HepG2 (cell line): ENCODE measurements at regions not wholly inside any gene's neighbourhood (a gene's known extent, or its start where the extent isn't known, plus 50 kb on each side); places are given as distances from the start of the nearest gene placed in this dataset.

Source experiments
- ATAC-seq: fragments of 200-7000 bp; cut with Tn5 transposase; 3 replicates; pipeline ENCODE4 v1.9.1; 2020; ENCODE audit warnings: mild to moderate bottlenecking, moderate library complexity
- BruUV-seq: library from RNA; stranded (reverse); fragments of 400-500 nt; replicated peaks from 2 replicates; lab custom pipeline; 2021; lab: Mats Ljungman, UMichigan
- CTCF ChIA-PET: fragments of 300-600 bp; formaldehyde crosslinking; extraction: SDS; loops from one replicate; lab custom pipeline; 2021; ENCODE audit warnings: low total read pairs, inconsistent platforms, low intra/inter-chr PET ratio; lab: Yijun Ruan, JAX
- POLR2A ChIA-PET: fragments of 350-600 bp; sonication (Branson Sonifier 250); formaldehyde crosslinking; loops from one replicate; lab custom pipeline; 2020; ENCODE audit warnings: antibody characterized with exemption, inconsistent platforms; lab: Yijun Ruan, JAX
- DNase-seq: peaks from one replicate; pipeline ENCODE4 v3.0.0-alpha.2; 2015; ENCODE audit warnings: low spot score
- FAIRE-seq: peaks from 3 replicates; lab custom pipeline; 2011; peaks lifted over from hg19 to GRCh38; lab: Jason Lieb, UNC
- H2AFZ ChIP-seq: one replicate; pipeline ENCODE4 v1.6.1; 2011; ENCODE audit warnings: low read length, inconsistent platforms
- H3K27ac ChIP-seq: fragments of 300-600 bp; 3 replicates; pipeline ENCODE4 v1.8.0; 2011; ENCODE audit warnings: mixed run types, mild to moderate bottlenecking, mixed read lengths, low read length, inconsistent platforms; ENCODE audit not compliant: insufficient read depth; ENCODE audit errors: extremely low read length
- H3K27me3 ChIP-seq, 2 experiments: fragments of 200-600 bp in 1 of 2; 2 replicates in 1 of 2; 3 replicates in 1 of 2; pipeline versions ENCODE4 v1.6.0 to v1.8.0; 2011; ENCODE audit warnings: low read length in 2 of 2, mild to moderate bottlenecking in 2 of 2, moderate library complexity in 2 of 2, inconsistent platforms in 1 of 2; ENCODE audit not compliant: insufficient read depth in 2 of 2, control insufficient read depth in 1 of 2
- H3K36me3 ChIP-seq, 2 experiments: fragments of 200-600 bp in 1 of 2; replicated peaks in 1 of 2; 2 replicates in 1 of 2; 3 replicates in 1 of 2; pipeline versions ENCODE4 v1.5.1 to v1.8.0; 2011; ENCODE audit warnings: low read length in 2 of 2, inconsistent platforms in 1 of 2; ENCODE audit not compliant: insufficient read depth in 2 of 2, control insufficient read depth in 1 of 2
- H3K4me1 ChIP-seq: 2 replicates; pipeline ENCODE4 v1.5.1; 2012; ENCODE audit warnings: low read length, inconsistent platforms; ENCODE audit not compliant: insufficient read depth
- H3K4me2 ChIP-seq: 2 replicates; pipeline ENCODE4 v1.6.0; 2011; ENCODE audit warnings: low read depth, low read length, inconsistent platforms
- H3K4me3 ChIP-seq, 3 experiments: fragments of 200-600 bp in 1 of 3; sonication (generic), shearing (Covaris generic) in 1 of 3; replicated peaks in 1 of 3; 2 replicates each; pipeline ENCODE4 v1.5.1; 2011 to 2016; ENCODE audit warnings: low read length in 3 of 3, inconsistent platforms in 2 of 3, low read depth in 2 of 3, mild to moderate bottlenecking in 2 of 3, control low read depth in 1 of 3, mixed read lengths in 1 of 3; ENCODE audit not compliant: insufficient read depth in 1 of 3
- H3K79me2 ChIP-seq: one replicate; pipeline ENCODE4 v1.6.1; 2011; ENCODE audit warnings: low read length, inconsistent platforms; ENCODE audit not compliant: insufficient read depth
- H3K9ac ChIP-seq: 2 replicates; pipeline ENCODE4 v1.6.0; 2011; ENCODE audit warnings: mild to moderate bottlenecking, low read depth, low read length, inconsistent platforms; ENCODE audit not compliant: insufficient read depth
- H3K9me3 ChIP-seq: 2 replicates; pipeline ENCODE4 v1.5.1; 2012; ENCODE audit warnings: mild to moderate bottlenecking, low read length
- H4K20me1 ChIP-seq: 2 replicates; pipeline ENCODE4 v1.6.0; 2011; ENCODE audit warnings: inconsistent platforms, mild to moderate bottlenecking, low read length, moderate library complexity; ENCODE audit not compliant: insufficient read depth
- HCFC1 ChIP-seq: fragments of 150-350 bp; IDR thresholded peaks from 2 replicates; pipeline ENCODE4 v1.6.1; 2014; ENCODE audit warnings: low read depth, low read length
- KDM3A ChIP-seq: IDR thresholded peaks from 2 replicates; pipeline ENCODE4 v1.6.1; 2018; ENCODE audit warnings: low read depth, missing compliant biosample characterization
- MYPOP ChIP-seq: sonication (generic); formaldehyde crosslinking; IDR thresholded peaks from 2 replicates; pipeline ENCODE4 v1.8.1; 2023; ENCODE audit warnings: mild to moderate bottlenecking, moderate library complexity, missing genetic modification reagents
- PCBP2 ChIP-seq: fragments of 200-400 bp; formaldehyde crosslinking; optimal IDR thresholded peaks from 2 replicates; pipeline ENCODE3; 2018; ENCODE audit warnings: low read length, low read depth; ENCODE audit not compliant: poor library complexity, severe bottlenecking
- RFXANK ChIP-seq: IDR thresholded peaks from 2 replicates; pipeline ENCODE4 v1.6.1; 2016
- SP140L ChIP-seq: sonication (generic); formaldehyde crosslinking; IDR thresholded peaks from 2 replicates; pipeline ENCODE4 v1.4.0; 2020; ENCODE audit warnings: missing genetic modification reagents, borderline replicate concordance
- TBL1XR1 ChIP-seq: fragments of 150-350 bp; IDR thresholded peaks from 2 replicates; pipeline ENCODE4 v1.6.1; 2014; ENCODE audit warnings: borderline replicate concordance, low read length; ENCODE audit not compliant: partially characterized antibody
- TFDP2 ChIP-seq: sonication (generic); formaldehyde crosslinking; IDR thresholded peaks from 2 replicates; pipeline ENCODE4 v1.4.0; 2020; ENCODE audit warnings: missing genetic modification reagents
- ZFP36 ChIP-seq: fragments of 150-350 bp; IDR thresholded peaks from 2 replicates; pipeline ENCODE4 v1.6.1; 2018; ENCODE audit warnings: borderline replicate concordance, low read length, low read depth; ENCODE audit not compliant: partially characterized antibody
- ZFP90 ChIP-seq: sonication (generic); formaldehyde crosslinking; IDR thresholded peaks from 2 replicates; pipeline ENCODE4 v1.8.0; 2022; ENCODE audit warnings: missing genetic modification reagents, mild to moderate bottlenecking, inconsistent platforms, borderline replicate concordance
- ZKSCAN1 ChIP-seq: fragments of 150-350 bp; IDR thresholded peaks from 2 replicates; pipeline ENCODE4 v1.6.1; 2014; ENCODE audit warnings: low read length
- ZNF224 ChIP-seq: sonication (generic); formaldehyde crosslinking; IDR thresholded peaks from 2 replicates; pipeline ENCODE4 v1.5.0; 2020; ENCODE audit warnings: mild to moderate bottlenecking, missing genetic modification reagents
- ZNF335 ChIP-seq: sonication (generic); formaldehyde crosslinking; IDR thresholded peaks from 2 replicates; pipeline ENCODE4 v1.4.0; 2020; ENCODE audit warnings: missing genetic modification reagents
- ZNF629 ChIP-seq: sonication (generic); formaldehyde crosslinking; conservative IDR thresholded peaks from 2 replicates; pipeline ENCODE4 v1.5.0; 2020; ENCODE audit warnings: missing genetic modification reagents
- ZNF761 ChIP-seq: sonication (generic); formaldehyde crosslinking; conservative IDR thresholded peaks from 2 replicates; pipeline ENCODE4 v1.4.0; 2020; ENCODE audit warnings: mild to moderate bottlenecking, missing genetic modification reagents
- ZNF770 ChIP-seq: sonication (generic); formaldehyde crosslinking; IDR thresholded peaks from 2 replicates; pipeline ENCODE4 v1.5.0; 2020; ENCODE audit warnings: mild to moderate bottlenecking, missing genetic modification reagents
- WGBS: methylation state at CpG from one replicate; pipeline ENCODE4 v1.1.6; 2017; ENCODE audit warnings: low lambda C conversion rate; 5-methylcytosine and 5-hydroxymethylcytosine counted together
- in situ Hi-C: cut with HindIII; loops from 2 replicates; pipeline ENCODE4 v1.10.0; 2017; ENCODE audit warnings: low pct_unique_long_range_greater_than_20kb; ENCODE audit not compliant: extremely low pct_ligation_motif_present
- intact Hi-C: fragments of 100-400 bp; cut with micrococcal nuclease; formaldehyde crosslinking; loops from one replicate; pipeline ENCODE4 v1.10.0; 2022; ENCODE audit not compliant: unreplicated experiment

GRCh38 chr18:75533209-75533608, 105.7 kb upstream of the SMIM21 start:
- WGBS: 22% methylated on average over 2 of the region's 2 CpGs
- BruUV-seq: no TSS peak
- H3K4me2 ChIP-seq: no peak overlapping the region
- no peaks in the 10 kb centered on the region for H3K36me3 ChIP-seq
- H3K27ac ChIP-seq: no peak overlapping the region
- CTCF ChIA-PET: no interaction called here
- no peak overlapping the region for H2AFZ ChIP-seq
- TF ChIP-seq SP140L (CRISPR knock-in tag): no peak
- TF ChIP-seq RFXANK (CRISPR knock-in tag): no peak
- TF ChIP-seq ZNF224 (CRISPR knock-in tag): no peak
- no peak for TF ChIP-seq TFDP2
- TF ChIP-seq KDM3A (CRISPR knock-in tag): no peak
- no peak for TF ChIP-seq ZFP90
- TF ChIP-seq ZFP36: no peak
- no peak for TF ChIP-seq ZNF761 (CRISPR knock-in tag)
- TF ChIP-seq ZKSCAN1: no peak
- H3K27me3 ChIP-seq: peaks cover 1 to 9% of the 10 kb centered on the region in 2 experiments; a peak in 1 of 5 replicates
- intact Hi-C loops (no loop called here), in situ Hi-C loops (no loop called here)
- no peak overlapping the region for H3K4me3 ChIP-seq
- ATAC-seq: no peak
- H3K9ac ChIP-seq: no peak overlapping the region
- FAIRE-seq: no peak
- POLR2A ChIA-PET: no interaction called here
- no peaks in the 10 kb centered on the region for H3K4me1 ChIP-seq
- H3K79me2 ChIP-seq: no peaks in the 10 kb centered on the region
- no peaks in the 10 kb centered on the region for H3K9me3 ChIP-seq
- H4K20me1 ChIP-seq: no peaks in the 10 kb centered on the region
- no peak for DNase-seq

- 33% methylated on average over 8 of the region's 13 CpGs for WGBS
- ChIA-PET CTCF (no interaction called here), POLR2A (no interaction called here)
- H3K79me2 ChIP-seq: no peaks in the 10 kb centered on the region
- no peak overlapping the region for H3K9ac ChIP-seq
- in situ Hi-C loops (no loop called here), intact Hi-C loops (no loop called here)
- H3K9me3 ChIP-seq: no peaks in the 10 kb centered on the region
- no TSS peak for BruUV-seq
- H3K4me2 ChIP-seq: no peak overlapping the region
- ATAC-seq (no peak), DNase-seq (no peak), FAIRE-seq (no peak)
- peaks cover 1 to 13% of the 10 kb centered on the region in 2 experiments; a peak in 3 of 5 replicates for H3K27me3 ChIP-seq
- no peaks in the 10 kb centered on the region for H4K20me1 ChIP-seq
- H3K4me1 ChIP-seq: no peaks in the 10 kb centered on the region
- no peak overlapping the region for H3K4me3 ChIP-seq
- H3K36me3 ChIP-seq: no peaks in the 10 kb centered on the region
- no peak overlapping the region for H2AFZ ChIP-seq
- H3K27ac ChIP-seq: no peak overlapping the region
- TF ChIP-seq ZNF629 (CRISPR knock-in tag) (no peak), PCBP2 (no peak), MYPOP (no peak), HCFC1 (no peak), ZNF335 (CRISPR knock-in tag) (no peak), ZNF770 (no peak), TBL1XR1 (no peak)
Measured at GRCh38 chr18:75531851-75532459, 104.5 kb upstream of the SMIM21 start.
